Type B pancreatic cell (in vitro differentiated cells): ENCODE measurements at regions not wholly inside any gene's neighbourhood (a gene's known extent, or its start where the extent isn't known, plus 50 kb on each side); places are given as distances from the start of the nearest gene placed in this dataset.

Experiments
- DNase-seq: peaks from one replicate; pipeline ENCODE4 v3.0.0; 2021; ENCODE audit warnings: mixed read lengths; ENCODE audit not compliant: unreplicated experiment; ENCODE audit errors: extremely low spot score
- H3K27ac Mint-ChIP-seq: 2 replicates; pipeline ENCODE4 v1.8.0; 2021; ENCODE audit warnings: mild to moderate bottlenecking, mixed read lengths
- H3K27me3 Mint-ChIP-seq: 2 replicates; pipeline ENCODE4 v1.8.0; 2021; ENCODE audit warnings: mixed read lengths
- H3K36me3 Mint-ChIP-seq: 2 replicates; pipeline ENCODE4 v1.8.0; 2021; ENCODE audit warnings: mixed read lengths
- H3K4me1 Mint-ChIP-seq: one replicate; pipeline ENCODE4 v1.8.0; 2021; ENCODE audit warnings: mixed read lengths; ENCODE audit not compliant: unreplicated experiment
- H3K4me3 Mint-ChIP-seq: 2 replicates; pipeline ENCODE4 v1.8.0; 2021; ENCODE audit warnings: mild to moderate bottlenecking, mixed read lengths
- H3K9me3 Mint-ChIP-seq: 2 replicates; pipeline ENCODE4 v1.8.0; 2021; ENCODE audit warnings: mixed read lengths
- TF ChIP-seq, protein P1 (sequence below): fragments of 200-600 bp; sonication (generic); conservative IDR thresholded peaks from 2 replicates; pipeline ENCODE4 v1.5.0; 2021; ENCODE audit warnings: antibody characterized with exemption, mild to moderate bottlenecking

DNA sequence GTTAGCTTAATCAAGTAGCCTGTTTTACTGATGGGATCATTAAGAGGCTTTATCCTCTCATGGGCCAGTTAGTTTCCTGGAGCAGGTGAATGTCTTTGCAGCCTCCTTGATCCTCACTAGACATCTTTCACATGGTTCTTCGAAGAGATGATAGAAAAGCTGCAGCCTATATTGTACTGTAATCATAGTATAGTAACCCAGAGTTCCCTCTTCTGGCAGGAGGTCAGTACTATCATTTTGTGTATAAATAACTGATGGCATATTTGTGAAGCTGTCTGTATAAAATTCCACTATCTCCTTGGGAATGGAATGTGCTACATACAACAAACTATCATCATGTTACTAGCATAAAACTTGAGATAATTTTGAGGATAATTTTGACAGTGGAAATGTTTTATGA is 123.8 kb upstream of the PRPS1L1 start:
- no peaks in the 10 kb centered on the region for H3K9me3 Mint-ChIP-seq
- TF ChIP-seq, protein P1, sequence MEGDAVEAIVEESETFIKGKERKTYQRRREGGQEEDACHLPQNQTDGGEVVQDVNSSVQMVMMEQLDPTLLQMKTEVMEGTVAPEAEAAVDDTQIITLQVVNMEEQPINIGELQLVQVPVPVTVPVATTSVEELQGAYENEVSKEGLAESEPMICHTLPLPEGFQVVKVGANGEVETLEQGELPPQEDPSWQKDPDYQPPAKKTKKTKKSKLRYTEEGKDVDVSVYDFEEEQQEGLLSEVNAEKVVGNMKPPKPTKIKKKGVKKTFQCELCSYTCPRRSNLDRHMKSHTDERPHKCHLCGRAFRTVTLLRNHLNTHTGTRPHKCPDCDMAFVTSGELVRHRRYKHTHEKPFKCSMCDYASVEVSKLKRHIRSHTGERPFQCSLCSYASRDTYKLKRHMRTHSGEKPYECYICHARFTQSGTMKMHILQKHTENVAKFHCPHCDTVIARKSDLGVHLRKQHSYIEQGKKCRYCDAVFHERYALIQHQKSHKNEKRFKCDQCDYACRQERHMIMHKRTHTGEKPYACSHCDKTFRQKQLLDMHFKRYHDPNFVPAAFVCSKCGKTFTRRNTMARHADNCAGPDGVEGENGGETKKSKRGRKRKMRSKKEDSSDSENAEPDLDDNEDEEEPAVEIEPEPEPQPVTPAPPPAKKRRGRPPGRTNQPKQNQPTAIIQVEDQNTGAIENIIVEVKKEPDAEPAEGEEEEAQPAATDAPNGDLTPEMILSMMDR = no peak
- H3K4me3 Mint-ChIP-seq = no peak overlapping the region
- peaks cover 8% of the 10 kb centered on the region for H3K4me1 Mint-ChIP-seq
- H3K27me3 Mint-ChIP-seq = no peaks in the 10 kb centered on the region
- no peak for DNase-seq
- no peak overlapping the region for H3K27ac Mint-ChIP-seq
- no peaks in the 10 kb centered on the region for H3K36me3 Mint-ChIP-seq

DNA sequence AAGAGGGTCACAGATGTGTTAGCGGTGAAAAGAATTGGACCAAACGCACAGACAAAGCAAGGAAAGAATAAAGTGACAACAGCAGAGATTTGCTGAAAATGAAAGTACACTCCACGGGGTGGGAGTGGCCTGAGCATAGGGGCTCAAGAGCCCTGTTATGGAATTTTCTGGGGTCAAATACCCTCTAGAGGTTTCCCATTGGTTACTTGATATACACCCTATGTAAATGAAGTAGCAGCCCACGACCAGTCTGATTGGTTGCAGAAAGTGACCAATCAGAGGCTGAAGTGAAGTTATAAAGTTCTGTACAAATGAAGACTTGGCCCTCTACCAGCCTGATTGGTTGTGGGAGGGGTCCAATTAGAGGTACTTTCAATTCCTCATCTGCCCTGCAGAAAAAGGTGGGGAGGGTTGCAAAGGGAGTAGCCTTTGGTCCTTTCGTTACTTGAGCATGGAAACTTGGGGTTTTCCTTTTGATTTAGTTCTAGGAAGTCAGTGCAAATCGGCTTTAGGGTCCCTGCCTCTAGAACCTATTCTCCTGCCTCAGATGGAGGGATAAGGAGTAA is 125.6 kb upstream of the PRPS1L1 start:
- no peak for DNase-seq
- H3K27me3 Mint-ChIP-seq = peaks cover 6% of the 10 kb centered on the region
- no peaks in the 10 kb centered on the region for H3K9me3 Mint-ChIP-seq
- peaks cover 8% of the 10 kb centered on the region for H3K4me1 Mint-ChIP-seq
- no peak overlapping the region for H3K4me3 Mint-ChIP-seq
- no peak overlapping the region for H3K27ac Mint-ChIP-seq
- H3K36me3 Mint-ChIP-seq = no peaks in the 10 kb centered on the region
- TF ChIP-seq, protein P1 = no peak

DNA sequence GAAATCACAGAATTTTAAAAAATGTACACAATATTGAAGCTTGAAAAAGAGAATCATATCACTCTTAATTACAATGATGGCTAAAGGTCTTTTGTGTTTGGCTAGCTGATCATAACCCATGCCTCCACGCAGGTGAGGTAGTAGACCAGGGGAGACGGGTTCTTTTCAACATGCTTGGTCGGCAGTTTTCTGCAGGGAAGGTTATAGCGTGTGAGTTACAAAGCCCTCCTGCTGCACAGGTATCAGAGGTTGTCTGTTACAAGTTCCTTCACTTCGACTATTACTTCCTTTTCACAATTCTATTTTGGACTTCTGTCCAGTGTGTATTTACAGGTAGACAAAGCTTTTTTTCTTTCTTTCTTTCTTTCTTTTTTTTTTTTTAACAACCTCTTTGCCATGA is 127.1 kb upstream of the PRPS1L1 start:
- H3K4me3 Mint-ChIP-seq = no peak overlapping the region
- no peaks in the 10 kb centered on the region for H3K36me3 Mint-ChIP-seq
- H3K4me1 Mint-ChIP-seq = peaks cover 8% of the 10 kb centered on the region
- no peak overlapping the region for H3K27ac Mint-ChIP-seq
- H3K27me3 Mint-ChIP-seq = peaks cover 8% of the 10 kb centered on the region
- DNase-seq = no peak
- no peaks in the 10 kb centered on the region for H3K9me3 Mint-ChIP-seq
- TF ChIP-seq, protein P1 = no peak

DNA sequence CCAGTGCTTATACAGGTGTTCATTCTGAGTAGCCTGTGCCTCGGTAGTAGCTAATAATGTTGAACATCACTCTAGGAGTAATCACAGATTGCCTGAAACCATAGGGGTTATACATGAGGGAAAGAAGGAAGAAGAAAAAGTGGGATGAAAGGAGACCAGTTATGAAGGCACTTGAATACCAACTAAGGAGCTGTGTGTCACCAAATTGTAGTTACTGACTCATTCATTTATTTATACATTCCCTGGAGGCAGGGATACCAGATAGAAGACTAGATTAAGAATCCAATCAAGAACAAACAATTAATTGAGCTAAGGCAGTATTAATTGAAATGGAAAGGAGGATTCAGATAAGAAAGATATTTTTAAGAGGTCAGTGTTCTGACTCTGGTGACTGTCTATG is 129.6 kb upstream of the PRPS1L1 start:
- peaks cover 8% of the 10 kb centered on the region for H3K4me1 Mint-ChIP-seq
- no peak overlapping the region for H3K4me3 Mint-ChIP-seq
- H3K36me3 Mint-ChIP-seq = no peaks in the 10 kb centered on the region
- TF ChIP-seq, protein P1 = no peak
- DNase-seq = no peak
- no peak overlapping the region for H3K27ac Mint-ChIP-seq
- H3K9me3 Mint-ChIP-seq = no peaks in the 10 kb centered on the region
- H3K27me3 Mint-ChIP-seq = peaks cover 9% of the 10 kb centered on the region

DNA sequence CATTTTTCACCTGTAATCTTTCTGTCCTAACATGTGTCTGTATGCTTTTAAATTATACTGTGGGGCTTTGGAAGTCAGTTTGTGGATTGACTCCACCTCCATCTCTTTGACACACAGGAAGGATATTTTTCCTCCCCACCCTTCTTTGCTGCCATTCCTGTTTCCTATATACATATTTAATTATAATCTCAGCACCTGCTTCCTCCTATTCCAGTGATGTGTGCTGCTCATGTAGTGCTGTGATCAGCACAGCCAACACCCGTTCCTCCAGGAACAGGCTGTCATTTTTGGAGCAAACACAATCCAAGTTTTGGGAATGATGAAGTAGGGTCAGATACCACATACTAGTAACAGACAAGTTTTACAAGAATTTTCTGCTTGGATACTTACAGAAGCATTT is 135.0 kb upstream of the PRPS1L1 start:
- no peaks in the 10 kb centered on the region for H3K4me1 Mint-ChIP-seq
- DNase-seq = no peak
- H3K9me3 Mint-ChIP-seq = no peaks in the 10 kb centered on the region
- H3K27me3 Mint-ChIP-seq = peaks cover 7% of the 10 kb centered on the region
- TF ChIP-seq, protein P1 = no peak
- no peak overlapping the region for H3K27ac Mint-ChIP-seq
- H3K36me3 Mint-ChIP-seq = no peaks in the 10 kb centered on the region
- H3K4me3 Mint-ChIP-seq = no peak overlapping the region

DNA sequence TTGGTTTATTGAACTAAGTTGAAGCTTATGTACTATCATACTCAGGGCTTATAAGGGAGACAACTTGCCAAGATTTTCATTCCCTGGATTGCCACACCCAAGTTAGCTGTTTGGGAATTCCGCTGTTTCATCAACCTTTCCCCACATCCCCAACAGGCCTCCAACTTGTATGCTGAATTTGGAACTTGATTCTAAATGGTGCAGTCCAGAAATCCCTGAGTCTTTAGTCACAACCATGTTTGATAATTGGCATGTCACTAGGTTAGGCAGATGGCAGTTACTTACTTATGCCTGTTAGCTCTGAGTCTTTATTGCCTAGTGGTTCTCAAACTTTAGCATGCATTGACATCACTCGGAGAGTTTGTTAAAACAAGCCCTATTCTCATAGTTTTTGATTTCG is 135.4 kb upstream of the PRPS1L1 start:
- TF ChIP-seq, protein P1 = no peak
- Mint-ChIP-seq H3K27me3 (peaks cover 4% of the 10 kb centered on the region), H3K9me3 (no peaks in the 10 kb centered on the region), H3K4me1 (no peaks in the 10 kb centered on the region), H3K4me3 (no peak overlapping the region), H3K36me3 (no peaks in the 10 kb centered on the region), H3K27ac (no peak overlapping the region)
- no peak for DNase-seq
